ENCODE measurements at regions not wholly inside any gene's neighbourhood (a gene's known extent, or its start where the extent isn't known, plus 50 kb on each side); places are given as distances from the start of the nearest gene placed in this dataset.
"Not testable (repeated sequence)": the region's sequence is repeated elsewhere in the genome, so short reads cannot be mapped to it uniquely, and the experiment has no call there.

GRCh38 chr2:55124682-55125081 lies 74.4 kb upstream of the RTN4 start:
- not testable (repeated sequence) for DNase-seq (ENCODE audit: low read depth in 4 of 4, low spot score in 2 of 4)

GRCh38 chr2:55123851-55124269 lies 73.6 kb upstream of the RTN4 start:
- DNase-seq (ENCODE audit: low read depth in 4 of 4, low spot score in 2 of 4), result no peak

- DNase-seq (ENCODE audit: low read depth in 4 of 4, low spot score in 2 of 4), result peak in 2 of 4 donors; percentile 62 to 71
These were observed 70.5 kb upstream of the RTN4 start for GRCh38 chr2:55120634-55121359.

- DNase-seq (ENCODE audit: low read depth in 4 of 4, low spot score in 2 of 4), result no peak
These were observed 69.6 kb upstream of the RTN4 start for GRCh38 chr2:55119711-55120487.

DNA sequence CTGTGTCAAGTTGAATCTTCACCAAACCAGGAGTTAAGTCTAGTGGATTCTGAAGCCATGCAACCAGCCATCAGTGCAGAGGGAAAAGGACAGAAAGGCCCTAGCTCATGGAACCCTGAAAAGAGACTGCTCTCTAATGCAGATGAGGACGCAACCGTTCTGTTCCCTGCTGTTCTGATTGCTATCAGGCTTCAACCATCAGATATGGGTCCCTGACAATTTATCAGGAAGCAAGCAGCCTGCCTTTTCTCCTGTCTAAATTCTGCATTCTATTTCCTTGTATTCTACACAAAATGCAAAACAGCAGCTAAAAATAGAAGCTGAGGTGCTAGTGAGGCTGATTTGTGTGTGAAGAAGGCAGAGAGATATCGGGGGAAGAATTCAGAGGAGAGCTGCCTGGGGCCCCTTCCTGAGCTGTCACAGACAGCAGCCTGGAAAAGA lies 68.4 kb upstream of the RTN4 start:
- DNase-seq (ENCODE audit: low read depth in 4 of 4, low spot score in 2 of 4), result no peak

GRCh38 chr2:55116966-55117365 lies 66.7 kb upstream of the RTN4 start:
- DNase-seq (ENCODE audit: low read depth in 4 of 4, low spot score in 2 of 4), result no peak

- DNase-seq (ENCODE audit: low read depth in 4 of 4, low spot score in 2 of 4), result no peak
These were observed 66.3 kb upstream of the RTN4 start for GRCh38 chr2:55116598-55116964.

DNA sequence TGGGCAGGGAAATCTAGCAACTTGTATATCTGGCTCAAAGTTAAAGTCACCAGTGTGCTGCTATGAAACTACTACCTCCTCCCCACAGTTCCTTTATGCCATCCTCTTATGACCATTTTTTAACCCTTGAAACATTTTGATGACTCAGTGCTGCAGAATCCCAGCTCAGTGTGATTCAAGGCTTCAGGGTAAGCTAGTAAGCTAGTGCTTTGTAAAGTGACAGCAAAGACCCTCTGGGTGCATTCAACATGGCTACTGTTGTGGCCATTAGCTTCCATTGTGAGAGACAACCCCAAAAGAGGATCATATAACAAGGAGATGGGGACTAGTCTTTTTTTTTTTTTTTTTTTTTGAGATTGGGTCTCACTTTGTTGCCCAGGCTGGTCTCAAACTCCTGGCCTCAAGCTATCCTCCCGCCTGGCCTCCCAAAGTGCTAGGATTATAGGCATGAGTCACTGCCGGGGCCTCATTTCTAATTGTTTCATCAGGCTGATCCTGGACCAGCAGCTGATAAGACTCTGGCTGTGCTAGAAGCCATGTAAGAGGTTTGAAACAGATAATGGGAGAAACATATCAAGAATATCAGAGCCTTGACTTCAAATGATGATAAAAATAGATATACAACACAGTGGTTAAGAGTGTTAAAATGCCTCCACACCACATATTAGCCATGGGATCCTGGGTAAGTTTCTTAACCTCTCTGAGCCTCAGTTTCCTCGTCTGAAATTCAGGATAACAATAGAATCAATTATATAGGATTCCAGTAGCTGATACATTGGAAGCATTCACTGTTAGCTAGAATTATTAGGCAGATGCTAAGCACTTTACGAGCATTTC lies 65.7 kb upstream of the RTN4 start:
- no peak for DNase-seq (ENCODE audit: low read depth in 4 of 4, low spot score in 2 of 4)

DNA sequence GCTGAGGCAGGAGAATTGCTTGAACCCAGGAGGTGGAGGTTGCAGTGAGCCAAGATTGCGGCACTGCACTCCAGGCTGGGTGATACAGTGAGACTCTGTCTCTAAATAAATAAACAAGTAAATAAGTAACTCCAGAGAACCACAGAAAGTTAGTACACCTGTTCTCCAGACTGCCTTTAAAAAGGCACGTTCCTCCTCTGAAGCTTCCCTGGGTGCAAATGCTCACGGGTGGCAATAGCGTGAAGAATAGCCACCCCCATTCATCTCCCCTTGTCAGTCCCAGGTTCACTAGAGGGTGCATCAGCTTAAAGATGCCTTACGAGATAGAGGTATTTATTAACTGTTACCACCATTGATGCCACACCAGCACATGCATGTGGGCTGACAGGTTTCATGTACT lies 64.3 kb upstream of the RTN4 start:
- no peak for DNase-seq (ENCODE audit: low read depth in 4 of 4, low spot score in 2 of 4)

DNA sequence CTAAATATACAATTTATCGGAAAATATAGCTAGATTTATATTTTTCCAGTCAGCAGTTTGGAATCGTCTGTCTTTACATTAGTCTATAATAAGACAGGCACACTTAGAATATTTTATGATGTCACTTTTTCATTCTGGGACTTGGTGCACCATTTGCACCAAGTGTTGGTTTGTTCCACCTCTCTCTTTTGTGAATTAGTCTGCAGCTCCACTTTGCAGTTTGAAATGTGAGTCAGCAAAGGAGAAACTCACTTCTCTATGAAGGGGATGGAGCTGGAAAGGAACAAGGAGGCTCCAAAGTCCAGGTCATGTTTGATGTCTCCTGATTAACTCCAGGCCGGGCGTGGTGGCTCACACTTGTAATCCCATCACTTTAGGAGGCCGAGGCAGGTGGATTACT lies 63.8 kb upstream of the RTN4 start:
- no peak for DNase-seq (ENCODE audit: low read depth in 4 of 4, low spot score in 2 of 4)

- no peak for DNase-seq (ENCODE audit: low read depth in 4 of 4, low spot score in 2 of 4)
These were observed 62.2 kb upstream of the RTN4 start for GRCh38 chr2:55112229-55113031.

DNA sequence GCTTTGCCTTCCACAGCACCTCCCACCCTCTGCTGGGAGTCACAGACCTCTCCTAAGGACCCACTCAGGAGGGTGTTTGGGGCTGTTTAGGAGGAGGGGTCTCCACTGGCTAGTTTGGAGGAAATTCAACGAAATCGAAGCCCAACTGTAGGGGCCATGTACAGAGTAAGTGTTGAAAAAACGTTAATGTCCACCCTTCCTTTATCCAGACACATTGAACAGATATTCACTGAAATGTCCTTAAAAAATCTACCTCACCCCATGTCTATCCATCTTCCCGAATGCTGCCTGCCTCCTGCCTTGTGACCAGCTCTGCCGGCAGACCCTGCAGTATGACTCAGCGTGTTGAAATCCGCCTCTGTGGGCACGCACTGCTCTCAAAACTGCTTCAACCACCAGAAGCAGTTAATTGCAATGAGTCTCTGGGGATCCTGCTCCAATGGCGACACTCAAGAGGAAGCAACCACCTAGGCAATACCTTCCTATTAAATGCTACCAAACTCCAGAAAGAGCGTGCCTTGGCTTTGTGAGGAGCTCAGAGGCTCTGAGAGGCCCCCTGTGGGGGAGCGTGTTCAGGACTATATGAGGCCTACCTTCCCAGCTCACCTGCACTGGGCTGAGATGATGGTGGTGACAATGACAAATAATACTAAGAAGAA lies 61.4 kb upstream of the RTN4 start:
- no peak for DNase-seq (ENCODE audit: low read depth in 4 of 4, low spot score in 2 of 4)

DNA sequence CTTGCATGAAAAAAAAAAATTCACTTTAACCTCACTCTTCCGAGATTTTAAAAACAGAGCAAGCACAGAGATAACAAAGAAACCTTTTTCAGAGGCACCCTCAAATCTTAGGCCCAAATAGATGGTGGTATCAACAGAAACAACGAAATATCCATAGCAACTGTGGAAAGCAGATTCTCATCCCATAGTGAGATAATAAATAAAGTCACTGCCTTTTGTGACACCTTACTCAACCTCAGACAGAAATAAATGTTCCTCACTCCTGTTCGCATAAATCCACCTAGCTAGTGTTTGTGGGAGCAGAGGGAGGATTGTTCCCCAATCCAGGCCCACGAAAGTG lies 60.9 kb upstream of the RTN4 start:
- no peak for DNase-seq (ENCODE audit: low read depth in 4 of 4, low spot score in 2 of 4)

GRCh38 chr2:55109219-55109891 lies 59.1 kb upstream of the RTN4 start:
- no peak for DNase-seq (ENCODE audit: low read depth in 4 of 4, low spot score in 2 of 4)

GRCh38 chr2:55108456-55109160 lies 58.4 kb upstream of the RTN4 start:
- DNase-seq (ENCODE audit: low read depth in 4 of 4, low spot score in 2 of 4), result no peak

- no peak for DNase-seq (ENCODE audit: low read depth in 4 of 4, low spot score in 2 of 4)
These were observed 57.2 kb upstream of the RTN4 start for GRCh38 chr2:55107436-55107835.

DNA sequence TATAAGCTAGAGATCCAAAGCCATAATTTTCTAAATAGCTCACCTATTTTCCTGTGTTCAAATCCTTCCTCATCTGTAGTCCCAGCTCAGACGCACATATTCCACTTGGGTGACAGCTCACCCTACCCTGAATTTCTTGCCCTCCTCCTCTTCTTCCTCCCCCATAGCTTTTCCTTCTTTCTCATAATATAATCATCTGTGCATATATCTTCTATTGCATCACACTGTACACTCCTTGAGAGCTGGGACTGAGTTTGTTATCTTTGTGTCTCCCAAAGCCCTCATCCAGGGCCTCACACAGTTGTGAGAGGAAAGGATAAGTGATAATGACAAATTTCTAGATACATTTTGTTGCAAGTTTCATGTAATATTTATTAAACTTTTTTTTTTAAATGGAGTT lies 55.9 kb upstream of the RTN4 start:
- no peak for DNase-seq (ENCODE audit: low read depth in 4 of 4, low spot score in 2 of 4)

GRCh38 chr2:55105456-55105855 lies 55.2 kb upstream of the RTN4 start:
- no peak for DNase-seq (ENCODE audit: low read depth in 4 of 4, low spot score in 2 of 4)

GRCh38 chr2:55103046-55103445 lies 52.8 kb upstream of the RTN4 start:
- DNase-seq (ENCODE audit: low read depth in 4 of 4, low spot score in 2 of 4), result no peak

Measured in left renal cortex interstitium (tissue), 4 donors.